ENCODE measurements at regions not wholly inside any gene's neighbourhood (a gene's known extent, or its start where the extent isn't known, plus 50 kb on each side); places are given as distances from the start of the nearest gene placed in this dataset.
"Not testable (repeated sequence)": the region's sequence is repeated elsewhere in the genome, so short reads cannot be mapped to it uniquely, and the experiment has no call there.

DNA sequence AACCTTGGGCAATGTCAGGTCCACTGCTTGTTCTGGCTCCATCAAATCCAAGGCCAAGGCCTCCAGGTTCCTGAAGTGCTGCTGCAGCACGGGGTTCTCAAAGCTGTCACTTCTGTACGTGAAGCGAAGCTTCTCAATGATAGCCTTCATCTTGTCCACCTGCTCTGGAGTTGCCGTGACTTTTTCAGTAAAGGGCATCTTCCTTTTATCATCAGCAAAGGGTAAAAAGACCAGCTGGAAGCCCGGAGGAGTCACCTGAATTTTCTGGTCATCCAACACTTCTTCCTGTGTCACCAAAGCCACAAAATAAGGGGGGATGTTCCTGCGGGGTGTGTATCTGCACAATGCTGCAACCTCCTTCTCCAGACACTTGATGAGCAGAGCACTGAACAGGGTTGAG is 131.7 kb upstream of the MAMLD1 start:
- not testable (repeated sequence) for DNase-seq (ENCODE audit: extremely low read depth, low read depth, low spot score)

DNA sequence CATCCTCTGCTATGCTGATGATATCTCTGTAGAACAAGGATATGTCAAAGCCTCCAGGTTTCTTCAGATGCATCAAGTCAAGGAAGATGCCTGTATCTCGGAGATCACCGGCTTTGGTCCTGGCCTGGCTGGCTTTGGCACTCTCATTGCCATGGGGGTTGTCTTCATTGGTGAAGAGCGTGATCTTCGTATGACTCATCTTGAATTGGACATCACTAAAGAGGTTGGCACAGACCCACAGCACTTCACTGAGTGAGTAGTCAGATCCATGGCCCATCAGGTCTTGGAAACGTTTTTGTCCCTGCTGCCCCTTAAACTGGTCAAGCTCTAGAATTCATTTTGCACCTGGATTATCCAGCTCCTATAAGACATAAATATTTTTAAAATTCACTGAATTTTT is 130.9 kb upstream of the MAMLD1 start:
- not testable (repeated sequence) for DNase-seq (ENCODE audit: extremely low read depth, low read depth, low spot score)

DNA sequence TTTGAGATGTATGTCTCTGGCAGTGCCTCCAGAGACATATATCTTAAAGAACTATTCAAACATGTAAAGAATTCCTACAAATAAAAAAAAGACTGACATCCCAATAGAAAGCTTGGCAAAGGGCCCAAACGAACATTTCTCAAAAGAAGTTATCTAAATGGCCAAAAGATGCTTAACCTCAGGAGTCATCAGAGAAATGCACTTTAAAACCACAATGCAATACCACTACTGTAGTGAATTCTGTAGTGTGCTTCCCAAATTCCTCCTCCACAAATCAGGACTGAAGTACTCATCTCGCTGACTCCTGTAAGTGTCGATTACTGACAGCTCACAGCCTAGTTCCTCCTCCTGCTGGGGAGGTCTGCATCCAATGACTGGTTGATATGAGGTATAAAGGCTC is 129.0 kb upstream of the MAMLD1 start:
- DNase-seq (ENCODE audit: extremely low read depth, low read depth, low spot score): no peak

DNA sequence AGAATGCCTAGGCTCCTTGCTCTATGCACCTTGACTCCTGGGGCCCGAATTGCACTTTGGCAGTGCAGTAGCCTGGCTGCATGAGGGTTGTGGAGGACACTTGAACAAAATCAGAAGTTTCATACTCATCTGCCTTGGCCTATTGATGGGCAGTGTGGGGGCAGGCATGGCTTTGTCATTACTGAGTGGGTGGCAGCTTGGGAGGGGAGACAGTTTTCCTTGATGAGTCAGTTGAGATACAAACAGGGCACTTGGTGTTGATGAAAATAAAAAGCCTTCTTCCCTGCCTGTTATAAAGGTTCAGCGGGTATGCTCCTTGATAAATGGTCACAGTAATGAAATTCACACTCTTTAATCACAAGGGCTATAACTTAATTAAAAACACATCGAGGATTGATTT is 126.8 kb upstream of the MAMLD1 start:
- no peak for DNase-seq (ENCODE audit: extremely low read depth, low read depth, low spot score)

DNA sequence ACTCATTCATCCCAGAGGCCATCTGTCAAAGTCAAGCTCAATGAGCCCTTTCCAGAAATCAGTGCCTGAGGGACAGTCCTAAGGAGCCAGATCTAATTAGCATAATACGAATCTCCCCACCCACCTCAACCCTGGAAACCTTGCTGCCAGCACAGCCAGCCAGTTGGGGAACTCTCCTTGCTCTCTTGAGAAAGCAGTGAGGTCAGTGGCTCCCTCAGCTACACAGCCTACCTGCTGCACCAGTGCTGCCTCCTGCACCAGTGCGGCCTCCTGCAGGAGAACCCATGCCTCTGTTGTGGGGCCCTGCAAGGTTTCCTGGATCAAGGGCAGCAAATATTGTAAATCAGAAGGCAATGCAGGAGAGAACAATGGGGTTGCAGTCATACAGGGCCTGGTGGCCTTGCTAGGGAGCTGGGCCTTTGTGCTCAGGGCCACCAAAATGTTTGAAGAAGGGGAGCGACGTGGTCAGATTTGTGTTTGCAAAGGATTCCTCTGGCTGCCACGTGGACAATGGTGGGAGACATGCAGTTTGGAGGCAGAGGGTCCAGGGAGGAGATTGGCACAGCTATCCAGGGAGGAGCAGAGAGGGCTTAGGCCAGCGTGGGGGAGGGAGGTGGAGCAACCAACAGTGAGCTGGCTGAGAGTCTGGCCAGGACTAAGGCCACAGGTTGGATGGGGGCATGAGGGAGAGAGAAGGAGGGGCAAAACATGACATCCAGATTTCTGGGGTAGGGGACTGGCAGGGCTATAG is 124.3 kb upstream of the MAMLD1 start:
- DNase-seq (ENCODE audit: extremely low read depth, low read depth, low spot score): no peak

DNA sequence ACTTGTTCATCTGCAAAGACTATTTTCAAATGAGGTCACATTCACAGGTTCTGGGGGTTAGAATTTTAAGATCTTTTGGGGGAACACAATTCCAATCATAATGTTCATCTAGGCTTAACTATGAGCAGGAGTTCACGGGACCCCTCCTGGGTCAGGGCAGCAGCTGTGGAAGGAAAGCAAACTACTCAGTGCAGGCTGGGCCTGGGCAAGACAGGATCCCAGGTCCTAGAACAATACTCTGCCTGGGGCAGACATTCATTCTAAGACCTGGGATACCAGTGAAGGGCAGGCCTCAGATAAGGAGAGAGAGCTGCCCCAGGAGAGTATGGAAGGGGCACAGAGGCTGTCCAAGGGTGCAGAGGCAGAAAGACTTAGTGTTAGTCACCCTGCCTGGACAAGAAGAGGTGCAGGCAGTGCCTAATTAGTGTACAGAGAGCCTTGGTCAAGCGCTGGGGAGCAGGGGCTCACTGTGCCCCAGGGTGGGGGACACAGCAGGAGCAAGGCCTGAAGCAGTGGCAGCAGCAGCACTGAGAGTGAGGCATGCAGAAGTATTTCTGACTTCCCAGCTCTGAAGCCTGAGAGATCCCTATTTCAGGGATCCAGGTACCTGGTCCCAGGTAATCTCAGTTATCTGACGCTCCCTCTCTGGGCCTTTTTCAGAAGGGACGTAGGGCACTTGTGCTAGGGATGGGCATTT is 123.0 kb upstream of the MAMLD1 start:
- DNase-seq (ENCODE audit: extremely low read depth, low read depth, low spot score): no peak

DNA sequence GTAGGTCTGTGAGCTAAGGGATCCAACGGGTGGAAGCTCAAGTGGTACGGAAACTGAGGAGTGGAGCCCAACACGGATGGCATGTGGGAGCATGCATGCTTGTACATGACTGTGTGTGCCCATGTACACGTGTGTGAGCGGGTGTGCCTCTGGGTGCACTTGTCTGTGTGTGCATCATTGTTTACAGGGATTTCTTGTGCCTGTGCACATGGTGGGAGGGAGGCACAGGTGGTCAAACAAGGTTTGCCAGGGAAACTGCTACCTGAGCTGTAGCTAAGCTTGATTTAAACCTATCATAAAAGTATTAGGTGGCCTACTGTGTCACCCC is 122.5 kb upstream of the MAMLD1 start:
- DNase-seq (ENCODE audit: extremely low read depth, low read depth, low spot score): no peak

DNA sequence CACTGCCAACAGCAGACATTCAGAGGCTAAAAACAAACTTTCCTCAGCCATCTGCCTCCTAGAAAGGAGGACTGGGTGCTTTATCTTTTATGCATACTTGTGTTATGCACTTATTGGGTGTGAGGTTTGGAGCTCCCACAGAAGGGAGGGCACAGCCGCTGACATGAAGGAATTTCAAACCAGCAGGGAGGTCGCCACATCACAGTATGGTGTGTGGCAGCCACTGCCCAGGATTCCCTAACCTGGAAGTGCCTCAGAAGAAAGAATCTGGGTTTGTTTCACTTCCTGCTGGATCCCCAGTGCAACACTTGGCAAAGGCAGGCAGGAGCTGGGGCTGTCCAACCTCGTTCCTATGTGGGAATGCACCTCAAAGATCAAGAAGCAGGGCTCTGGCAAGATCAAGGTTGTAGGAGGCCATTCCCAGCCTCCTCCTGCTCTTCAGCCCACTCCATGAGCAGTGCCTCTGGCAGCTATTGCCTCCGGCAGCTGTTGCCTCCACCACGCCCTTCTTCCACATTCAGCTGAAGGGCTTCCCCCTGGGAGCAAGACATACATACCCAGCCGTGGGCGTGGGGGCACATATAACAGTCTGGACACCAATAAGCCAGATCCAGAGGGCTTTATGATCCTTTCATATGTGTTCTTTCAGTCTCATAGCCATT is 109.0 kb upstream of the MAMLD1 start:
- no peak for DNase-seq (ENCODE audit: extremely low read depth, low read depth, low spot score)

DNA sequence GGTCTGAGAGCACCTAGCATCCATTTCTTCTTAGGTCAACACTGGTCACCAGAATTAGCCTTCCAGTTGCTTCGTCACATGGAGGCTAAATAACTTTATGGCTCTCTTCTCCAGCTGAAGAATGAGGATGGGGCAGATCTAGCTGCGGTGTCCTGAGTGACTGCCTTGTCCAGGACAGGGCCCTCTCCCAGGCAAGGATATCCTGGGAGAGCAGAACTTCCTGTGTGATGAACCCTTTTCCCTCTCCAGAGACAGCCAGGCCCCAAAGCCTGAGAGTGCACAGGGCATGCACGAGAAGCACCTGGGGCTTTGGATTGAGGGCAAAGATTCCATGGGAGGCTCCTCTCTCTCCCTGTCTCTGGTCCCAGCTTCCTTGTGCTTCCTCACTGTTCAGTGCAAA is 108.2 kb upstream of the MAMLD1 start:
- DNase-seq (ENCODE audit: extremely low read depth, low read depth, low spot score): no peak

DNA sequence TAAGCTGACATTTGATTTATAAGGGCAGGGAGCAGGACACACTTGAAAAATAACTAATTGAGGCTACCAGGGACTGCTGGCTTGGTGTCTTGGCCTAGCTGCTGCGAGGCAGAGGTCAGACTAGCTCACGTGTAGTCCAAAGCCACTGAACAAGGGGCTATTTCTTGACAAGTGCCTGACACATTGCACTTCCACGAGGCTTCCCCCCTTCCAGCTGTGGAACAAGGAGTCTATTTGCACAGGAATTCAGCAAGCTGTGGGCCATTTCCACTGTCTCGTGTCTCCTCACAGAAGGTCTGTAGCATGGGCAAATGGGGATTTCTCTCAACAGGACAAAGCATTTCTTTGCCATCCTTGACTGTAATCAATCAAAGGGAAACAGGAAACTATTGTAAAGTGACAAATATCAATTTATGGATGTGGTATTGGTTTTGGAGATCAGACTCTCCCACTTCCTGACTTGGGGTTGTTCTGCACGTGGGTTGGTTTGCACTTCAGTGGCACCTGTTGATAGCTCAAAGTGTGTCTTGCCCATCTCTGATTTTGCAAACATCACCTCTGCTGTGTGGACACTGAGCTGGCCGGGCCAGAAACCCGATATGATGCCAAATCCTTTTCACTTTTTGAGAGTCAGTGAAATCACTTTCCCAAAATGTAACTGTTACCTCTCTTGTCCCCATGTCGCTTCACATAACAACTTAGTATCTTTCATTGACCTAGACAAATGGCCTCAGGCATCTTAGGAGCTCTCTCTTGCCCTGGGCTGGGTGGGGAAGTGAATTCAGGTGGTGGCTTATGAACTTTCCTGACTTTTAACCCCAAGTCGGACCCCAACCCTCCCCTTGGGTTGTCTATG is 107.4 kb upstream of the MAMLD1 start:
- DNase-seq (ENCODE audit: extremely low read depth, low read depth, low spot score): no peak

DNA sequence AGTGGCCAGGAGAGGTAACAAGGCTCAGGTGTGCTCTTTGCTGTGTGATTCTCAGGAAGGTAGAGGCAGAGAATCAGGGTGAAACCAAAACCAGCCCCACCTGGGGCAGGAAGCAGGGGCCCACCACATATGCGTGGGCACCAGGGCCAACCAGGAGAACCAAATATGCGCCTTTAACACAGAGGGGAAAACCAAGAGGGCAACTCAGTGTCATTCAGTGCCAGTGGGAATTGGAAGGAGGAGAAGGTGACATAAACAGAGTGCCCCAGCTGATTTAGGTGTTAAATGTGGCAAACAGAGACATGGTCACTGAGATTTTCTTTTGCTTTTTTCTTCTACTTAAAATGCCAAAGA is 106.8 kb upstream of the MAMLD1 start:
- no peak for DNase-seq (ENCODE audit: extremely low read depth, low read depth, low spot score)

DNA sequence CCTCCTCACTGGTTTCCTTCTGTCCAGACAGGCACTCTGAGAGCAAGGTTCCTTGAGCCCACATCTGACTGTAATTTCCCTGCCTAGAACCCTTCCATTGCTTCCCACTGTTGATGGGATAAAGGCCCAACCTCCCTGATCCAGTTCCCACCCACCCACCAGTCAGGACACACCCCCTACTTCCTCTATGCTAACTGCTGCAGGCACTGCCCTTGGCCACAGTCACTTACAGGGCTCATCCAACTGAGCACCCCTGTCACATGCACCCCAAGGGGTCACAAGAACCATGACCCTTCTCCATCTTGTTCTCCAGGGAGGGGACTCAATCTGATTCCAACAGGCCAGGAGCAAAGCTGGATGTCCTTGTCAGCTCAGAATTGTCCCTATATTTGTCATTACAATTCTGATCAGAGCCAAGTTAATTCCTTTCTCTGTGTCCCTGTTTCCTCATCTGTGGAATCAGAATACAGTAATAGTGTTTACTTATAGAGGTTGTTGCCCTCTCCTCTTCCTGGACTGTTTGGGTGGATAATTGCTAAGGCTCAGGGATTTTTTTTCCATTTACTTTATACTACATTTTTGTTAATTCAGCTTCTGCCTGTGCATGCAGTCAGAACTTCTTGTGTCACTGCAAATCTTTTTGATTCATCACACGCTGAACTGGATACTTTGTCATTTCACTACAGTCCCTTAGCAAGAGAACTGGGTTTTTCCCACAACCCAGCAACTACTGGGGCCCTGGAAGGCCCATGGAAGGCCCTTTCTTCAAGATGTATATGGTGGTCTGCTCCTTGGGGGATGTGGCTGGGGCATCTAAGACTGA is 105.6 kb upstream of the MAMLD1 start:
- DNase-seq (ENCODE audit: extremely low read depth, low read depth, low spot score): no peak

DNA sequence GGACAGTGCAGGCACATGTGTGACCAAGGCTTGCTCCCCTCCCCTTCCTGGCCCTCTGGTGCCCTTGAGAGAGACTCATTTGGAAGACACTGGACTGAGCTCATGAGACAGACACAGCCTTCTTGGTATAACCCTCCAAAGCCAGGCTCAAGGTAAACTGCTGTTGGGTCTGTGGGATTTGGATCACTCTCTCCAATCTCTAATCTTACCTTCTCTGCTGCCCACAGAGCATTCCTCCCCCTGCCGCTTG is 105.0 kb upstream of the MAMLD1 start:
- no peak for DNase-seq (ENCODE audit: extremely low read depth, low read depth, low spot score)

DNA sequence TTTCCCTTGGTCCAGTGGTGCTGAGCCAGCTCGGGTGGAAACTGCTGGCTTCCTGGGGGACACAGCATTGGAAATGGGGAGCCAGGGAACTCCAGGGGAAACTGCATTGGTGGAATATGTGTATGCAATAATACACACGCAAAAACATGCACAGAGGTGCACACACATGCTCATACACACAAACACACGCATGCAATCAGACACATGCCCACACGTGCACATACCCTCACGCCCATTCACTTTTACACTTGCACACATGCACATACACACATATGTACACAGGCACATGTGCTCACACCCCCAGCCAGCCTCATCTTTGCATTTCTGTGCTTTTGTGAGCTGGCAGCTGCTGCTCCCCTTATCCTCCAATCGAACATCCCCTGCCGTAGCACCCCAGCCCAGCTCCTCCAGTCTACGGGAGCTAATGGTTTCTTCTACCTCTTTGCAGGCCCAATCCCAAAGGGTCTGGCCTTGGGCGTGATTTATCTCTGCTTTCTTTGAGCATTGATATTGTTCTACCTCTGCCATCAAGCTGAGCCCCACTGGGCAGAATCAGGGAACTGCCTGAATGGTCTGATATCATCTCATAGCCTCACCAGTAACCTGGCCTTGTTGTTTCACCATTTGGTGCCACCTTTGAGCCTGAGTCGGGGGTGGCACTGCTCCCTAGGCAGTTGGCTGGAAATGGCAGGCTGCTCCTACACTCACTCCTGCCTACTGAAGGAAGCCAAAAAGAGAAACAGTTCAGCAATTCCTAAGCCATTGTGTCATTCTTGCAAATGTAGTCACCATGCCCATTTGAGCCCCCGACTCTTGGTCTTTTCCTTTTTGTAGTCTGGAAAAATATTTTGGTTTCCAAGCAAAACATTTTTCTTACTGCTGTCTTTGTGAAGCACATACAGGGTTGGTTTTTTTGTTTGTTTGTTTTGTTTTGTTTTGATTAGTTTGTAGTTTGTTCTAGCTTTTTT is 104.4 kb upstream of the MAMLD1 start:
- no peak for DNase-seq (ENCODE audit: extremely low read depth, low read depth, low spot score)

DNA sequence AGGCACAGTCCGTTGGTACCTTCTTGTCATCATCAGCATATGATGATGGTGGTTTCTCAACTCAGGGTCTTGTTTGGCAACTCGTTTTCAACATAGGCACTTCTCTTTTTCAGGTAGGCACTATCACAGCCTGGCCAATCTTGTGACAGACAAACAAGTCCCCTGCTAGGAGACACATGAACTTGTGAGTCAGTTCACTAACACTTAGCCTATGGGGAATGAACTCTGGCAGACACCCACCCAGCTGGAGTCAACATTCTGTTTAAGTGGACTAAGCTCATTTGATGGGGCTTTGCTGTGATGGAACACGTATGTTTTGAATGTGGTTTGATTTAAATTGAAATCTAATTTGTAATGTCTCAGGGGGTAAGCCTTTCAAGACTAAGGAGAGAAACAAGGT is 100.7 kb upstream of the MAMLD1 start:
- no peak for DNase-seq (ENCODE audit: extremely low read depth, low read depth, low spot score)

DNA sequence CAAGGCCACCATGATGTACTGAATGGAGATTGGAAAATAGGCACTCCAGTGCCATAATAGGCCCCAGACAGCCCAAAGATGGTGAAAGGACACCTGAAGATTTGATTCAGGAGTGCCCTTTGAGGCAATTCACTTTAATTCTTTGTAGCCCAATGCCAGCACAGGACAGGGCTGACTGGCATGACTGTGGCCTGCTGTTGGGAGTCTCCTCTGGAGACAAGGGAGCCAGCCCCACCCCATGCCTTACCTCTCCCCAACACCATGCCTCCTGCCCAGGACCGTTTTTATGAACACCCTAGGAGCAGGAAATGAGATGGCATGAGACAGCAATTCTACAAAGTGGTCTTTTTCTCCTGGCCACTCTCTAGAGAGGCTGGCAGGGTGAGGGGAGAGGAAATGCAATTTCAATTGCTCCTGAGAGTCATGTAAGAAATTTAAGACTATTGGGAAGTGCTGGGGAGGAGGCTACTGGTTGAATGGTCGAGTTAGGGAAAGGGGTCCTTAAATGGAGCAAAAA is 94.2 kb upstream of the MAMLD1 start:
- no peak for DNase-seq (ENCODE audit: extremely low read depth, low read depth, low spot score)

DNA sequence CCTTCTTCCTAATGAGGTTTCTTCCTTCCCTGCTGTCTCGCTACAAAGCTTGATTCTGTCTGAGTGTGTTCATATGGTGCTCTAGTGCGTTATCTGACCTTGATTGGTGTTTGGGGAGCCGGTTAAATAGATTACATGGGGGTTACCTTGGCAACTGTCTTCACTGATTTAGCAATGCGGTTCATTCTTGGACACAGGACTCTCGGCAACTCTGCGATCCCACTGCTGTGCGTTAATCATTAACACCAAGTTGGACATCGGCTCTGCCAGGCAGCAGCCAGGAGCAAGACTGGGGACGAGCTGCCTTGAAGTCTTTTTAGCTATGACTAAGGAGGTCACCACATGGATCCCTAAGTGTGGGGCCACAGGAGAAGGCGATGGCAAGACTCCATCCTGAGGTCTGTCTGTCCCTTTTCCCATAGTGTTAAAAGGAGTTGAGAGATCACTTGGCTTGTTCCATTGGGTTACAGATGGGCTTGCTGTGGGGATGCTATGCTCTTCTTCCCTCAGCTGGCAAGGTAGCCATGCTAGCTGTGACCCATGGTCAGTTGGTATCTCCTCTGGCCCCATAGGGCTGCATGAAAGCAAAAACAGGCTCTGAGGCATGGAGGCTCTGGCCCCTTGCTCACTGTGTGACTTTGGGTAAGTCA is 93.4 kb upstream of the MAMLD1 start:
- DNase-seq (ENCODE audit: extremely low read depth, low read depth, low spot score): no peak

DNA sequence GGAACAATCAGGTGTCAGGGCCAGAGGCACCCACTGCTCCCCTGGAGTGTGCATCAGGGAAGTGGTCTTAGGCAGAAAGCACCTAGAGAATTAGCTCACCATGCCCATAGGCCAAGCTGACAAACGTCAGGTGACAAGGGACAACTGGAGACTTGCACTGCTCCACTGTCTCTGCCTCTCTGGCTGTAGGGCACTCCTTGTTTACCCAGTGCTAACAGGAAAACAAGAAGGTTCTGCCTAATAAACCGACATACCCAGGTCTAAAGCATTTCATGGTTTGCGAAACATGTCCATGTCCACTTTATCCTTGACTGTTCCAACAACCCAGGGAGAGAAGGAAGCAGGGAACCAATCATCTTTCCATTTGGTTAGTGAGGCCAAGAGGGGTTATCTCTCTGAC is 92.5 kb upstream of the MAMLD1 start:
- DNase-seq (ENCODE audit: extremely low read depth, low read depth, low spot score): no peak
